GM18505 (cell line): ENCODE measurements at regions not wholly inside any gene's neighbourhood (a gene's known extent, or its start where the extent isn't known, plus 50 kb on each side); places are given as distances from the start of the nearest gene placed in this dataset.

Experiments used
- ATAC-seq: cut with Tn5 transposase; IDR thresholded peaks from one replicate; pipeline ENCODE4 v1.9.1; 2021; ENCODE audit not compliant: unreplicated experiment
- POLR2A ChIP-seq: IDR thresholded peaks from 4 replicates; pipeline ENCODE4 v1.6.1; 2011; ENCODE audit warnings: borderline replicate concordance; ENCODE audit not compliant: insufficient read depth, insufficient read length; ENCODE audit errors: extremely low read depth

DNA sequence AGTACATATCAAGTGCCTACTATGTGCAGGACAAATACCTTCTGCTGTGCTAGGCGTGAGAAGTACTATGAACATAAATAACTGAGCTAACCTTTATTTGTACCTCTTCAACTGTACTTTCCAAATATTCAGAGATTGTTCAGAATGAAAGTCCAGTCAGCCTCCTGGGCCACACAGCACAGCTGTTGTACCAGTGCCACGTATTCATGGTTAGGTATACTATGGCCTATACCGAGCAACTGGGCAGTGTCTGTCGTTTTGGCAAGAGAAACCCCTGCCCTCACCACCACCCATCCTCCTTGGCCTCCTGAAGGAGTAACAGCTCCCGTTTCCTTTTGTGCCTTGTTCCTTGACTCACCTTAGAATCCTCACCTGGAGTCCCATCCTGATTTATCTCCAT lies 53.0 kb downstream of the RASSF10 start:
- no peak for TF ChIP-seq POLR2A
- ATAC-seq: no peak

DNA sequence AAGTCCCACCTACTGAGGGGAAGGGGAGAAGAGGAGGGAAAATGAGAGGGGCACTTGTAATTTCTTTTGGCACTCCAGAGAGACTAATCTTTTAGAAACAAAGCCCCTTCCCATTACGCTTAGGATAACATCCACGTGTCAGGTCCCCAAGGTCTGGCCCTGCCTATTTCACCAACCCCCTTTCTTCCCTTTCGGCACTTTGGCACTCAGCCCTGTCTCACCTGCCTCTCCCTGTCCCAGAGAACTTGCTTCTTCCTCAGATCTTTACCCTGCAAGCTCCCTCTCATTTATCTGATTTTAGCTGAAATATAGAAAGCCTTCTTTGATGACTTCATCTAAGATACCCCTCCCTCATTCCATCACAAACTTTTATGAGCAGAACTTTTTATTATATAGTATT lies 55.5 kb downstream of the RASSF10 start:
- TF ChIP-seq POLR2A: no peak
- no peak for ATAC-seq

DNA sequence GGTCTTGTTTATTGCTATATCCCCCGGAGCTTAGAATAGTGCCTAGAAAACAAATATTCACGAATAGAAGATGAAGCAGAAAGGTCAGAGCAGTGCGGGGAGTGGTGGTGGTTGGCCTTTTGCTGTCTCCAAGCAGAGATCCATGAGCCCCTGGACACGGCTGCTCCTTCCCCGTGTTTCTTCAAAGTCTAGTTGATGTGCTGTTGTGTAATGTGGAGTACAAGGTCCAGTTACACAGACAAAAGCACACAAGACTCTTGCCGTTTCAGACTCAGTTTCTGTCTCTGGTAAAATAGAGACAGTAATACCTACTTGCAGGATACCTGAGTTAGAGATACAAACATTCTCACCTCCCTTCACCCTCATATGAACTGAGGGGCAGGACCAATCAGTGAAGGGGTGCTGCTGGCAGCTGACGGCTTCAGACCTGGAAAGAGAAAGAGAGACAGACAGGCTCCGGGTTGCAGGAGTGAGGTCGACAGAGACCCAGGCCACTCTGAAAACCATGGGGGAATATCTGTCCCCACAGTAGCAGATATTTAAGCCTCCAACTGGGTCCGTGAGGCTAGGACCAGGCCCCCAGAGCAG lies 56.2 kb downstream of the RASSF10 start:
- no peak for TF ChIP-seq POLR2A
- ATAC-seq: no peak

DNA sequence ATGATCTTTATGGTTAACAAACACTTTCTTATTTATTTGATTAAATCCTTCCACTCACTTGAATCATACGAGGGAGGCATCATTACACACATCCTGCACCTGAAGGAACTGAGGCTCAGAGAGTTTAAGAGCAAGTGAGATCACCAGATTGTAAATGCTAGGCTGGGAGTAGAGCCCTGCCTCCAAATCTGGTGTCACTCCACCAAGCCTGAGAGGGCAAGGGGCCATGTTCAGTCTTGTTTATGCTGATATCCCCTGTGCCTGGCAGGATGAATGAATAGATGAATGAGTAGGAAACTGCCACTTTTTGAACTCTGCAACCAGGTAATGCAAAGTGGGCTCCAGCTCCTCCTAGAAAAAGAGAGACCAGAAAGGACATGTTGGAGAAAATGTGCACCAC lies 59.1 kb downstream of the RASSF10 start:
- no peak for TF ChIP-seq POLR2A
- ATAC-seq: no peak

DNA sequence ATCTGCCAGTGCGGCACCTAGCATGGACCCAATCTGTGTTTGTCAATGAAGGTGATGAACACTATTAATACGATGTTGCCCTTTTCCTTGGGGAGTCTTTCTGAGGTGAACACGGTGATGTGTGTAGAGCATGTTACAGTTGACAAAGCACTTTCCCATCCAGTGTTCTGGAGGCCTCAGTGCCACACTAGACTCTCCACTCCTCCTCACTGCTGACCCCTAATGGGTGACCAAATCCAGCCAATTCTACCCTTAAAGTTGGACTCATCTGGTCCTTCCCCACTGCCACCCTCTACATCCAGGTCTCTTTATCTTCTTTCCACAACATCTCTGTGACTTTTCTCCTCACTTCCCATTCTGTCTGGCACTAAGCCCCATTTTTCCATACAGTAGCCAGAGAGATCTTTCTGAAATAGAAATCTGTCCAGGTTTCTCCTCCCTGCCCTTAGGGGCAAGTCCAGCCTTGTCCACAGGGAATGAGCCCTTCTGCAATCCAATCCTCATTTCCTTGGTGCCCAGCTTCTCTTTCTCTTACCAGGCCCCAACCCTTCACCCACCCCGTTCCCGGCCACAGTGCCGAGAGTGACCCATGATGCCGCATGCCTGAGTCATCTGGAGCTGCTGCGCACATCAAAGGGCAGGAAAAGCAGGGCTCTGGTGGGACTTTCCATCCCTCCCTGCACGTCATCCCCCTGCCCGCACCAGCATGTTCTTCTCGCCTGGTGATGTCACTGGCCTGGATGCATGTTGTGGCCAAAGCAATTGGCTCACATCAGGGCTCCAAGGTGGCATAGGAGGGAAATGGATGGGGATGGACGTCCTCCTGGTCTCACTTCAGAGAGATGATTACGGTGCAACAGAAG lies 64.2 kb downstream of the RASSF10 start:
- ATAC-seq: no peak
- no peak for TF ChIP-seq POLR2A

DNA sequence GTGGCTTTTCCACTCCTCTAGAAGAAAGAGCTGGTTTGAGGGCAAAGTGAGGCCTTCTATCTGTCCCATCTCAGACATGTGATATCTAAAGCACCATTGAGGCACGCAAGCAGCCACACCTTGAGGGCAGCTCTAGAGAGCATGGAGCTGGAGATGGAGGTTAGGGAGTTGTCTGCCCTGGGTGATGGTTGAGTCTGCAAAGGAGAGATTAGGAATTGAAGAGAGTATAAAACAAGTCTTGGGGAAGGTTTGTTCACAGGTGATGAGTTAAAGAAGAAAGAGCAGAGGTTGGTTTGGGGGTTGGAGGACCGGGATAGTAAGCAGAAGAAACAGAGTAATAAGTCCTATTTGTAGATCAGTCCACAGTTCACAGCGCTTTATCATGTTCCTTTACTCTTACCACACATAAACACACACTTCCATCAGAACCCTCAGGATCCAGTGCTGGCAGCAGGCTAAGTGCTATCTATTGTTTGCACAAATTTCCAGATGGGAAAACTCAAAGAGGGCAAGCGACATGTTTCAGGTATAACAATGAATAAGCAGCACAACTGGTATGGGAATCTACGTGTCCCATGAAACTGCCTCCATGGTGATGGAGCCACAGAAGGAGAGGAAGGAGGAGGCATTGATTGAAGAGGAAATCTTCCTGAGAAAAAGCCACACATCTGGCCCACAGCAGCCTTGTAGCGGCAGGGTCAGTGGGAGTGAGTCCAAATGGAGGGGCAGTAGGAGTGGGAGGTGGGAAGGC lies 65.8 kb downstream of the RASSF10 start:
- ATAC-seq: no peak
- no peak for TF ChIP-seq POLR2A

DNA sequence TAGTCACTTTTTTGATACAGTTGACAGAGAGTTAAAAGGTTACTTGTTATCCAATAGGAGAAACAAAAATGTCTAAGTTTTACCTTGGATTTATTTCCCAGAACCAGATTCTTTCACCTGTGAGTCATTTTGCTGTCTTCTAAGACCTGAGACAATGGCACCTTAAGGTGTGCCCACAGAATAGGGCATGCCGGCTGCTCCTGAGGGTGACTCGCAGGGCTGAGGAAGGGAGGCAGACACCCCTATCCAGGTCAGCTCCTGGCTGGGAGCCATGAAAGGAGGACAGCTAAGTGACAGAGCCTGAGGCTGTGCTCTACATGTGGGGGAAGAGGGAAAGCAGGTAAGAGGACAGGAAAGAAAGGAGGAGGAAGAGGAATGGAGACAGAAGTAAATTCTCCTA lies 67.8 kb downstream of the RASSF10 start:
- TF ChIP-seq POLR2A: no peak
- no peak for ATAC-seq

DNA sequence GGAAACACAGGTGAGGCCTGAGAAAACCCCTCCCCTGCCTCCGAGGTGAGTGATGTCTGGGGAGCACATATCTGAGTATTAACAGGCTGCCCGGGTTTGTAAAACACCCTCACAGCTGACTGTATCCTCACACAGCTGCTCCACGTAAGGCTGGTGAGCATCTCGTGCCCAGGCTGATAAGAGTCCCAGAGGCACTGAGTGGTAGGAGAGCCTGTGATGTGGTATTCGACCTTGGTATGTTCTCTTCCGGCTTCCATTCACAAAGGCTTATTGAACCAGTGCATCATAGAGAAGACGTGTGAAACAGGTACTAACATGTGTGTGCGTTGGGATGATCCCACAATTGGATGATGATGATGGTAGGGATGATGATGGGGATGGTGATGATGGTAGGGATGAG lies 71.7 kb downstream of the RASSF10 start:
- TF ChIP-seq POLR2A: no peak
- ATAC-seq: no peak

DNA sequence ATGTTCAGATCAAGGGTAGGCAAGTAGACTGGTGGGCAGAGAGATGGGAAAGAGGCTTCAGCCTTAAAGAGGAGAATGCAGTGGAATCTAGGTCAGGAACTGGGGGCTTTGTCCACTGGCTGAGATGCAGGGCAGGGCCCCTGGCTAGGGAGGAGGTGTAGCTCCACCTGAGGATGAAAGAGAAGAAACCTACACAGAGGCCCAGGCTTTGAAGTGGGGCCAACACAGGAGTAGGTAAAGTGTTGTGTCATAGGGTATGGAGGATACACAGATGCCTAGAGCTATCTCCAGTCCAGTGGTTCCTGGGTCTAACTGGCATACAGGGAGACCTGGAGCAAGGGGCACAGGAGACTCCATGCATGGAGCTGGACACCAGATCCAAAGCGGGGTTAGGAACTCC lies 73.5 kb downstream of the RASSF10 start:
- TF ChIP-seq POLR2A: no peak
- no peak for ATAC-seq

DNA sequence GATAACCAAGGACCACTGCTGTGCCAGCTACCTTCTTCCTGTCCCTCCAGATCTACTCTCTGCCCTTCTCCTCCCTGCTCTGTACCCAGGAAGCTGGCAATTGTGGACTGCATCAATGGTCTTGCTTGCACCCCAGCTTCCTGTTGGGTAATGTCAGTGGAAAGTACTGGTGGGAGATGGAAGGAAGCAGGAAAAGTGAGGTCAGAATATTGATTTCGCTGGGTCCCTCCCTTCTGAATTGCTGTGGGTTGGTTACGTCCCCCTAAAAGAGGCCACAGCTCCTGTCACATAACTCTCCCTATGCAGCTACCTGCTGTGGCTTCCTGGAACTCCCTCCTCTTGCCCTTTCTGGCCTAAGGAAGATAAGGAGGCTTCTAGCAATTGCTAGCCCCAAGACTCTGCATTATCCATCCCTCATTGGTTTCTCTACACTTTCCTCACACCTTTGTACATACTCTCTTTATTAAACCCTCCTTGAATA lies 81.2 kb downstream of the RASSF10 start:
- ATAC-seq: no peak
- TF ChIP-seq POLR2A: no peak

DNA sequence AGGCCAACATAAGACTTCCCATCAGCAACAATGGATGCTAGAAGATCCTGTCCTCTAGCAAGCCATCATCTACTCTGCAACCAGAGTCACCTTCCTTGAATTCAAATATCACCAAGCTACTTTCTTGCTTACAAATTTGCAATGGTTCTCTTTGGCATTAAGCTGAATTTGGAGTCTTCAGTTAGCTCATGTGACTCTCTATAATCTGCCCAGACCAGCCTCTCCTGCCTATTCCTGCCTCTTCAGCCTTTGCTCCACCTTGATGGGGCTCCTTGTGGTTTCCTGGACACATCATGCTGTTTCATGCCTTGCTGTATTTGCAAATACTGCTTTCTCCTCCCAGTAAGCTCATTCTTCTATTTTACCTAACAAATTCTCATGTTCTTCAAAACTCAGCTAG lies 82.3 kb downstream of the RASSF10 start:
- TF ChIP-seq POLR2A: no peak
- ATAC-seq: no peak

DNA sequence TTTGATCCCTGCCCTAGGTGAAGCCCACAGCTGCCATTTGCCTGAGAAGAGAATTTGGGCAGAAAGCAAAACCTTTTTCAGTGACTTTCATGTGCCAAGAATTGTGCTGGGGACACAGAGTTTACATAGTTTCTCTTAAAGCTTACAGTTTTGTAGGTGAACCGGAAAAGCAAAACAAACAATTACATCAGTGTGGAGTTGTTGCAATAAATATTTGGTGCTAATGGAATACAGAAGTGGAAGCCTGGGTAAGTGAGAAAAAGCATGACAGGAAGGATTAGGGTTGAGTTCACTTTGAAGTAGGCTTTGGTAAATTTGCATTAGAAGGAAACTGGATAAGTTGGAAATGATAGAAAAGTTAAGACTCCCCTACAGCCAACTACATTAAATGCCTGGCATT lies 82.7 kb downstream of the RASSF10 start:
- ATAC-seq: no peak
- TF ChIP-seq POLR2A: no peak

DNA sequence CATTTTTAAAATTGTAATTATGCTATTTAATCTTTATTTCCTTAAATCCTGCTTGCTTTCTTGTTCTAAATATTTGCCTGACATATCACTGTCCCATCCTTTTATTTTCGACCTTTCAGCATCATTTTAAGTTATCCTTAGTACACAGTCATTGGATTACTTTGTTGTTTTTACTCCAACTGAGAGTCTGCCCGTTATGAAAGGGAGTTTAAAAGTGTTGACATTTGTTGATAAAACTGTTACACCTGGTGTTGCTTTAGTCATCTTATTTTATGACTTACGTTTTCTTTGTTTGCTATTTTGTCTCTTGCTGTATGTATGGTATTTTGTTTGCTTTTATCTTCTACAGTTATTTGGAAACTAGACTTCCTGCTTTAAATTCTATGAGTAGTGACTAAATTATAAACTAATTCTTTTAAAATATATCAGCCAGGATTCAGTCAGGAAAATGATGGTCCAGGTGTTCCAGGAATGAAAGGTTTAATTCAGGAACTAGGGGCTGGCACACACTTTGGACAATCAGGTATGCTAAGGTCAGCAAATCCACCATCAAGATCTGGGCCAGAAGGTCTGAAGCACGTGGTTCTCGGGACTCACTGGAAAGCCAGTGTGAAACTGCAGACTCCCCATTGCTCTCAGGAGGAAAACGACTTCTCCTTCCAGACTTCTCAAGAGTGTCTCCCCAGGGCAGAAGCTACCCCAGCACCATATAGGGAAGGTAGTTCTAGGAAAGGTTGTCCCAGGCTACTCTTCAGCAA lies 86.0 kb downstream of the RASSF10 start:
- ATAC-seq: no peak
- no peak for TF ChIP-seq POLR2A
